VCaP (cell line): ENCODE measurements at regions not wholly inside any gene's neighbourhood (a gene's known extent, or its start where the extent isn't known, plus 50 kb on each side); places are given as distances from the start of the nearest gene placed in this dataset.

Source experiments
- H3K27ac ChIP-seq: fragments of 450-650 bp; 2 replicates; pipeline ENCODE4 v1.5.1; 2017
- TF ChIP-seq, protein P1 (sequence below): fragments of 450-650 bp; conservative IDR thresholded peaks from 2 replicates; pipeline ENCODE4 v1.5.1; 2017; ENCODE audit warnings: mild to moderate bottlenecking, moderate library complexity

- TF ChIP-seq, protein P1, sequence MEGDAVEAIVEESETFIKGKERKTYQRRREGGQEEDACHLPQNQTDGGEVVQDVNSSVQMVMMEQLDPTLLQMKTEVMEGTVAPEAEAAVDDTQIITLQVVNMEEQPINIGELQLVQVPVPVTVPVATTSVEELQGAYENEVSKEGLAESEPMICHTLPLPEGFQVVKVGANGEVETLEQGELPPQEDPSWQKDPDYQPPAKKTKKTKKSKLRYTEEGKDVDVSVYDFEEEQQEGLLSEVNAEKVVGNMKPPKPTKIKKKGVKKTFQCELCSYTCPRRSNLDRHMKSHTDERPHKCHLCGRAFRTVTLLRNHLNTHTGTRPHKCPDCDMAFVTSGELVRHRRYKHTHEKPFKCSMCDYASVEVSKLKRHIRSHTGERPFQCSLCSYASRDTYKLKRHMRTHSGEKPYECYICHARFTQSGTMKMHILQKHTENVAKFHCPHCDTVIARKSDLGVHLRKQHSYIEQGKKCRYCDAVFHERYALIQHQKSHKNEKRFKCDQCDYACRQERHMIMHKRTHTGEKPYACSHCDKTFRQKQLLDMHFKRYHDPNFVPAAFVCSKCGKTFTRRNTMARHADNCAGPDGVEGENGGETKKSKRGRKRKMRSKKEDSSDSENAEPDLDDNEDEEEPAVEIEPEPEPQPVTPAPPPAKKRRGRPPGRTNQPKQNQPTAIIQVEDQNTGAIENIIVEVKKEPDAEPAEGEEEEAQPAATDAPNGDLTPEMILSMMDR, result no peak
- no peak overlapping the region for H3K27ac ChIP-seq
Measured at GRCh38 chr2:123687064-123687463, 338.0 kb upstream of the CNTNAP5 start.

DNA sequence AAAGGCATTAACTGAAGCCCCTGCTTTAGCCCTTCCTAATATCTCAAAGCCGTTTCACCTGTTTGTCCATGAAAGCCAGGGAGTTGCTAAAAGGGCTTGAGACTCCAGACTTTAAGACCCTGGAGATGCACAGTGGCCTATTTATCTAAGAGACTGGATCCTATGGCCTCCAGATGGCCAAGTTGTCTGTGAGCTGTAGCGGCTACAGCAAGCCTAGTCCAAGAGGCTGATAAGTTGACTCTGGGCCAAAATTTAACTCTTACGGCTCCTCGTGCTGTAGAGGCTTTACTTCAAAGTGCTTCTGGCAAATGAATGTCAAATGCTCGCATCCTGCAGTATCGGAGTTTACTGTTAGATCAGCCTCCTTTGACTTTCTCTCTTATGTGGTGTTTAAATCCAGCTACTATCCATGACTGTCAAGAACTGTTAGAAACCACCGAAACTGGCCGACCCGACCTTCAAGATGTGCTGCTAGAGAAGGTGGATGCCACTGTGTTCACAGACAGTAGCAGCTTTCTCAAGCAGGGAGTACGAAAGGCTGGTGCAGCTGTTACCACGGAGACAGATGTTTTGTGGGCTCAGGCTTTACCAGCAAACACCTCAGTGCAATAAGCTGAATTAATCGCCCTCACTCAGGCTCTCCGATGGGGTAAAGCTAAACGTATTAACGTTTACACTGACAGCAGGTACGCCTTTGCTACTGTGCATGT, 336.7 kb upstream of the CNTNAP5 start:
- TF ChIP-seq, protein P1, result no peak
- no peak overlapping the region for H3K27ac ChIP-seq

DNA sequence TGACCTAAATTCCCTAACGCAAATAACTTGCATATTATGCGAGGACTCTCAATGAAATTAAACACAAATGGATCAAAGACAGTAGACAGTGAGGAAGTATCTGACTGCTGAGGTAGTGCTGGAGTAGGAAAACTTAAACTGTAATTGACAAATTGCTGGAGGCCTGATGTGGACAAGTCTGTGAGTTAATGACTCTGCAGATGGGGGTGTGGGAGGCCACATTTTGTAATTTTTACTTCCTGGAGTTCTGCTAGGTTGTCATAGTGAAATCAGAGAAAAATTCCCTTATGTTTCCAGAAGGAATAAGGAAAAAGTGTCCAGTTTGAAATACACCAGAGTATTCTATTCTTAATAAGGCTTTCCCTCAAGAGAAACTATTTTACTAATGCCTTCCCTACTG, 333.0 kb upstream of the CNTNAP5 start:
- TF ChIP-seq, protein P1, result no peak
- H3K27ac ChIP-seq, result no peak overlapping the region

GRCh38 chr2:123693836-123694235, 331.3 kb upstream of the CNTNAP5 start:
- H3K27ac ChIP-seq, result no peak overlapping the region
- TF ChIP-seq, protein P1, result no peak

GRCh38 chr2:123695426-123695825, 329.7 kb upstream of the CNTNAP5 start:
- TF ChIP-seq, protein P1, result no peak
- H3K27ac ChIP-seq, result no peak overlapping the region

GRCh38 chr2:123696021-123696420, 329.1 kb upstream of the CNTNAP5 start:
- H3K27ac ChIP-seq, result no peak overlapping the region
- TF ChIP-seq, protein P1, result no peak

DNA sequence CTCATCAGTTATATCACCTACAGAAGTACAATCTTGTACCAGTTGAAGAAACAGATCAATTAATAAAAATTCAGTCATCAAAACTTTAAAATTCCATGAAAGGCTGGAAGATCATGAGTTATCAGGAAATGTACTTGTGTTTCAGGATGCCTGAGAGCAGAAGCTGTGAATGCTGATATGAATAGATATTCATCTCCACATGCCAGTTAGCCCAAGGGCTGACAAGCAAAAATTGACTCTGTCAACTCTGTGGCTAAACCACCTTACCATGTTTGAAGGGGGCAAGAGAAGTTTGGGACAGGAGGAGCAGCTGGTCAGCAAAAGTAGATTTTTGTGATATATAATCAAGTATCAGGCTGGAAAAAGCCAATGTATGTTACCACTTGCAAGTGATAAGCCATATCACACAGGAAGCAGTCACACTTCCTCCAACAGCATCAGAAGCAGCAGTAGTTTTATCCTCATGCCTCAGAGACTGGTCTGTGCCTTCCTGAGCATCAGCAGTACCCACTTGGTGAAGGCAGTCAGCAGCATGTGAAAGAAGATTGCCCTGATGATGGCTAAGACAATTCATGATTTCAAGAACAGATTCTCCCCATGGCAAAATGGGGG, 328.2 kb upstream of the CNTNAP5 start:
- no peak overlapping the region for H3K27ac ChIP-seq
- TF ChIP-seq, protein P1, result no peak
